Endothelial cell (in vitro differentiated cells): ENCODE measurements at regions not wholly inside any gene's neighbourhood (a gene's known extent, or its start where the extent isn't known, plus 50 kb on each side); places are given as distances from the start of the nearest gene placed in this dataset.

Experiments
- DNase-seq: peaks from one replicate; pipeline ENCODE4 v3.0.0; 2021; ENCODE audit warnings: low spot score
- H3K27ac Mint-ChIP-seq: one replicate; pipeline ENCODE4 v1.8.0; 2021; ENCODE audit warnings: mixed read lengths, inconsistent platforms; ENCODE audit not compliant: unreplicated experiment
- H3K27me3 Mint-ChIP-seq: one replicate; pipeline ENCODE4 v1.8.0; 2021; ENCODE audit warnings: mild to moderate bottlenecking, moderate library complexity, mixed read lengths, inconsistent platforms; ENCODE audit not compliant: unreplicated experiment
- H3K36me3 Mint-ChIP-seq: one replicate; pipeline ENCODE4 v1.8.0; 2021; ENCODE audit warnings: mild to moderate bottlenecking, low read depth, mixed read lengths, inconsistent platforms; ENCODE audit not compliant: unreplicated experiment
- H3K4me1 Mint-ChIP-seq: one replicate; pipeline ENCODE4 v1.8.0; 2021; ENCODE audit warnings: mild to moderate bottlenecking, mixed read lengths, inconsistent platforms; ENCODE audit not compliant: unreplicated experiment
- H3K4me3 Mint-ChIP-seq: one replicate; pipeline ENCODE4 v1.8.0; 2021; ENCODE audit warnings: mild to moderate bottlenecking, mixed read lengths, inconsistent platforms; ENCODE audit not compliant: unreplicated experiment
- H3K9me3 Mint-ChIP-seq: one replicate; pipeline ENCODE4 v1.8.0; 2021; ENCODE audit warnings: mixed read lengths, inconsistent platforms; ENCODE audit not compliant: unreplicated experiment
- TF ChIP-seq, protein P1 (sequence below): fragments of 200-600 bp; sonication (generic); IDR thresholded peaks from one replicate; pipeline ENCODE4 v1.5.0; 2021; ENCODE audit warnings: antibody characterized with exemption; ENCODE audit not compliant: unreplicated experiment

DNA sequence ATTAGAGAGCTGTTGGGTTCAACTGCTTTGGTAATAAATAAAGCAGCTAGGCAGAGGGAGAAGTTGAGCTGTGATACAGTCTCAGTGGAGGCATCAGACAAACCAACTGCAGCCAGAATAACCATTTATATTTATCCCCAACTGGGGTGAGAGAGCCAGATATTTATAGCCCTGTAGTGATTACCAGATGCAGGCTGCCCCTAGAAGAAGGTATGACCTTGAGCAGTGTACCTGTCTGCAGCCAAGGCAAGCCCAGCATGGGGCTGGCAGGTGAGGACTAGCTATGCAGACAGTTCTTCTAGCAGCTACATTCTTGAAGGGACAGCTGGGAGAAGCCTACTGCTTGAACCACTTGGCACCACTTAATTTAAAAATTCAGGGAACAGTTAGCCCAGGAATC lies 144.4 kb upstream of the EPHA3 start:
- H3K4me1 Mint-ChIP-seq: no peaks in the 10 kb centered on the region
- H3K36me3 Mint-ChIP-seq: no peaks in the 10 kb centered on the region
- no peak for DNase-seq
- TF ChIP-seq, protein P1, sequence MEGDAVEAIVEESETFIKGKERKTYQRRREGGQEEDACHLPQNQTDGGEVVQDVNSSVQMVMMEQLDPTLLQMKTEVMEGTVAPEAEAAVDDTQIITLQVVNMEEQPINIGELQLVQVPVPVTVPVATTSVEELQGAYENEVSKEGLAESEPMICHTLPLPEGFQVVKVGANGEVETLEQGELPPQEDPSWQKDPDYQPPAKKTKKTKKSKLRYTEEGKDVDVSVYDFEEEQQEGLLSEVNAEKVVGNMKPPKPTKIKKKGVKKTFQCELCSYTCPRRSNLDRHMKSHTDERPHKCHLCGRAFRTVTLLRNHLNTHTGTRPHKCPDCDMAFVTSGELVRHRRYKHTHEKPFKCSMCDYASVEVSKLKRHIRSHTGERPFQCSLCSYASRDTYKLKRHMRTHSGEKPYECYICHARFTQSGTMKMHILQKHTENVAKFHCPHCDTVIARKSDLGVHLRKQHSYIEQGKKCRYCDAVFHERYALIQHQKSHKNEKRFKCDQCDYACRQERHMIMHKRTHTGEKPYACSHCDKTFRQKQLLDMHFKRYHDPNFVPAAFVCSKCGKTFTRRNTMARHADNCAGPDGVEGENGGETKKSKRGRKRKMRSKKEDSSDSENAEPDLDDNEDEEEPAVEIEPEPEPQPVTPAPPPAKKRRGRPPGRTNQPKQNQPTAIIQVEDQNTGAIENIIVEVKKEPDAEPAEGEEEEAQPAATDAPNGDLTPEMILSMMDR: no peak
- no peak overlapping the region for H3K4me3 Mint-ChIP-seq
- H3K9me3 Mint-ChIP-seq: no peaks in the 10 kb centered on the region
- no peak overlapping the region for H3K27ac Mint-ChIP-seq
- no peaks in the 10 kb centered on the region for H3K27me3 Mint-ChIP-seq

DNA sequence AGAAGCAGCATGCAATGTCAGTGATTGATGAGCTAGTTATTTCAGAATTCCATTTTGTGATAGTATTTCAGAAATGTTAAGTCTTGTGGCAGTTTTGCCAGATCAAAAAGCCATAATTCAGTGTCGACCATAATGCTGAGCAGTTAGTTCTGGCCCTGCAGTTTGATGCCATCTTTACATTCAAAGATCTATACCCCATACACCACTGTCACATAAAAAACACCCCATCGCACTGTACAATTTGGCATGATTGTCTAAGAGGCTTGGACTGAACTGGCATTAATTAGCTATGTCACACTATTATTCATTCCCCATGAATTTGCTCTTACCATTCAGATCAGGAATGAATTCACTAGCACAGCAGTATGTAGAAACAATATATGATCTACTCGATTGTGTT lies 127.7 kb upstream of the EPHA3 start:
- Mint-ChIP-seq H3K9me3 (no peaks in the 10 kb centered on the region), H3K36me3 (no peaks in the 10 kb centered on the region), H3K4me3 (no peak overlapping the region), H3K4me1 (no peaks in the 10 kb centered on the region), H3K27ac (no peak overlapping the region), H3K27me3 (peaks cover 2% of the 10 kb centered on the region)
- DNase-seq: no peak
- TF ChIP-seq, protein P1: no peak

DNA sequence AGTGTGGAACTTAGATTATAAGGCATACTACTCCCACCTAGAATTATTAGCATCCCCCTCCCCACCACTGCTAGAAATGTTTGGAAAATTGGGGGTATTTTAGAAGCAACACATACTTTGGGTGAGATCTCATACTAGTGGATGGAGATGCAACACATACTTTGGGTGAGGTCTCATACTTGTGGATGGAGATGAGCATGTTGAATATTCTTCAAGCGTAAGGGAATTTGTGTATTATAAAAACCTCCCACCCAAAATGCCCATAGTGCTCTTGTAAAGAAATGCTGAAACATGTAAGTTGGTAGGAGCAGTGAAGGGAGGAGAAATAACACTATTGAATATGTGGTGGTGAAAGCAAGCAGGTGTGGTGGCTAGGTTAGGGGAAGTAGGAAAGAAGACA lies 124.0 kb upstream of the EPHA3 start:
- H3K27me3 Mint-ChIP-seq: peaks cover 2% of the 10 kb centered on the region
- no peaks in the 10 kb centered on the region for H3K36me3 Mint-ChIP-seq
- DNase-seq: no peak
- TF ChIP-seq, protein P1: no peak
- no peaks in the 10 kb centered on the region for H3K9me3 Mint-ChIP-seq
- H3K27ac Mint-ChIP-seq: no peak overlapping the region
- H3K4me3 Mint-ChIP-seq: no peak overlapping the region
- H3K4me1 Mint-ChIP-seq: no peaks in the 10 kb centered on the region

DNA sequence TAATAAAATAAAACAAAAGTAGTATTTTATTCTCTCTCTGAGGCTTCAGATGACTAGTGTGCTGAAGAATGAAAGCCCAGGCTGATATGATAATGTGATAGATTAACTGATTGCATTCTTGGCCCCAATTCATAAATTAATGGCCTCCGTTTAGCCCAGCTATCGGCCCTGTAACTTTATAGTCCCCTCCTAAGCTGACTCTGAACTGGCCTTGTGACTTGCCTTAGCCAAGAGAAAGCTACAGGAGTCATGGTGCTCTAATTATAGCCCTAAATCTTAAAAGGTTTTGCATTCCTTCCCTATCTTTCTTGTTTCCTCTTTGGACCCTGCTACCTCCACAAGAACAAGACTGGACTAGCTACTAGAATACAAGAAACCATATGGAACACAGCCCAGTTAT lies 123.2 kb upstream of the EPHA3 start:
- no peak for DNase-seq
- H3K36me3 Mint-ChIP-seq: no peaks in the 10 kb centered on the region
- H3K4me3 Mint-ChIP-seq: no peak overlapping the region
- H3K27me3 Mint-ChIP-seq: peaks cover 2% of the 10 kb centered on the region
- H3K27ac Mint-ChIP-seq: no peak overlapping the region
- H3K9me3 Mint-ChIP-seq: no peaks in the 10 kb centered on the region
- no peaks in the 10 kb centered on the region for H3K4me1 Mint-ChIP-seq
- TF ChIP-seq, protein P1: no peak

DNA sequence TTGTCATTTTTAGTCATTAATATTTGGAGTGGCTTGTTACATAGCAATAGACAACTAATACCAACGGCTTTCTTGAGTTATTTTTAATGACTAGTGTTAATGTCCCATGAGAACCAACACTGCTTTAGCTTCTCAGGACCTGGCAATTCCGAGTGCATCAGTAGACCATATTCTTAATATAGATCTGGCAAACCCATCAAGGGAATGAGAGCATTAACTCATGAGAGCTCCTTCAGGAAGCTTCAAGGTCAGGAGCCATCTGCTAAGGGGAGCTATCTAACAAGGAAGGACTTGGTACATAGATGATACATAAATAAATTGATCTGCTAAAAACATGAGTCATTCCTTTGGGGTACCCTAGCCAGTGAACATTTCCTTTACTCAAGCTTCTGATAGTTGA lies 122.6 kb upstream of the EPHA3 start:
- no peak for DNase-seq
- Mint-ChIP-seq H3K27ac (no peak overlapping the region), H3K9me3 (no peaks in the 10 kb centered on the region), H3K4me3 (no peak overlapping the region), H3K36me3 (no peaks in the 10 kb centered on the region), H3K27me3 (peaks cover 2% of the 10 kb centered on the region), H3K4me1 (no peaks in the 10 kb centered on the region)
- TF ChIP-seq, protein P1: no peak
